ENCODE measurements at regions not wholly inside any gene's neighbourhood (a gene's known extent, or its start where the extent isn't known, plus 50 kb on each side); places are given as distances from the start of the nearest gene placed in this dataset.

DNA sequence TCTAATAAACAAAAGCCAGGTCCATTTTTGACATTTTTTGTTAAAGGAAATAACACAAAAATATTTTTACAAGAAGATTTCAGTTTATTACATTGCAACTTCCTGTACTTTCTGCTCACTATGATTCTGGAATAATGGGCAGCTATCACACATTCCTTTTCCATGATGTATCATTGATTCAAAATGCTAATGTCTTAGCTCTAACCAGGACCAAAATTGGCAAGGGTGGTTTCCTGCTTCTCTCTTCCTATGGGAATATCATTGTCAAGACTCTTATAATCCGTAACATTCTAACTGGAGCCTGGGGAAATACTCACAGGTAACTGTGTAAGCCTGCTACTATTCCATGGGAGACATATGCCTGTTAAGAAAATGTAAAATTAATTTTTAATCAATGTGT is 218.6 kb downstream of the DCAF12L2 start:
- no peak overlapping the region for H3K4me3 ChIP-seq (ENCODE audit: control insufficient read depth, low read depth, low read length)
- no peak for DNase-seq (ENCODE audit: low read depth)
- TF ChIP-seq, protein P1, sequence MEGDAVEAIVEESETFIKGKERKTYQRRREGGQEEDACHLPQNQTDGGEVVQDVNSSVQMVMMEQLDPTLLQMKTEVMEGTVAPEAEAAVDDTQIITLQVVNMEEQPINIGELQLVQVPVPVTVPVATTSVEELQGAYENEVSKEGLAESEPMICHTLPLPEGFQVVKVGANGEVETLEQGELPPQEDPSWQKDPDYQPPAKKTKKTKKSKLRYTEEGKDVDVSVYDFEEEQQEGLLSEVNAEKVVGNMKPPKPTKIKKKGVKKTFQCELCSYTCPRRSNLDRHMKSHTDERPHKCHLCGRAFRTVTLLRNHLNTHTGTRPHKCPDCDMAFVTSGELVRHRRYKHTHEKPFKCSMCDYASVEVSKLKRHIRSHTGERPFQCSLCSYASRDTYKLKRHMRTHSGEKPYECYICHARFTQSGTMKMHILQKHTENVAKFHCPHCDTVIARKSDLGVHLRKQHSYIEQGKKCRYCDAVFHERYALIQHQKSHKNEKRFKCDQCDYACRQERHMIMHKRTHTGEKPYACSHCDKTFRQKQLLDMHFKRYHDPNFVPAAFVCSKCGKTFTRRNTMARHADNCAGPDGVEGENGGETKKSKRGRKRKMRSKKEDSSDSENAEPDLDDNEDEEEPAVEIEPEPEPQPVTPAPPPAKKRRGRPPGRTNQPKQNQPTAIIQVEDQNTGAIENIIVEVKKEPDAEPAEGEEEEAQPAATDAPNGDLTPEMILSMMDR (conservative IDR thresholded peaks at IDR 0.05; ENCODE audit: control insufficient read depth, insufficient read depth, low read depth, low read length), result no peak

DNA sequence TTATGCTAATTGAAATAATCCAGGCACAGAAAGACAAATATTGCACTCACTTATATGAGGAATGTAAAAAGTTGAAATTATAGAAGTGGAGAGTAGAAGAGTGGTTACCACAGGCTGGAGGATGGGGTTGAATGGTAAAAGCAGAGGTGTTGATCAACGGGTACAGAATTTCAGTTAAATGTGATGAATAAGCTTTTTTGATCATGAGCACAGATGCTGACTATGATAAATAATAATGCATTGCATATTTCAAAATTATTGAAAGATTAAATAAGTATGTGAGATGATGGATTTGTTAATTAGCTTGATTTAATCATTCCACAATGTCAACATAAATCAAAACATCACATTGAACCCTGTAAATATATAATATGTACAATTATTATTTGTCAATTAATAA is 213.1 kb downstream of the DCAF12L2 start:
- no peak overlapping the region for H3K4me3 ChIP-seq (ENCODE audit: control insufficient read depth, low read depth, low read length)
- DNase-seq (ENCODE audit: low read depth), result no peak
- TF ChIP-seq, protein P1 (conservative IDR thresholded peaks at IDR 0.05; ENCODE audit: control insufficient read depth, insufficient read depth, low read depth, low read length), result no peak

DNA sequence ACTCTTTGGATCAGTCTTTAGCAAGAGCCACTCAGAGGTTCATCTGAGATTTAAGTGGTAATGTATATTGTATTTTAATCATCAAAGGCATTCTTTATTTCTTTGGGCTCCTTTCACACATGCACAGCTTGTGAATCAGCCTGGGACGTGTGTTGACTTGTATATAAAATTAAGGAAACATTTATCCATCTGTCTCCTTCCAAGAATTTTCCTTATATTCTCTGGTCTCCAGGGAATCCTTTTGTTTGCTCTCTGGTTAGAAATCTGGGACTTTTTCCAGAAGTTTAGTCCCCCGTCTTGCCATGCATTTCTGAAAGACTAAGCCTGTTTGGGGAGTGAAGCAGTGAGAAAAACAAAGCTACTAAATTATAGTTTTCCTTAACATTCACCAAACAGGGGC is 212.3 kb downstream of the DCAF12L2 start:
- H3K4me3 ChIP-seq (ENCODE audit: control insufficient read depth, low read depth, low read length), result no peak overlapping the region
- TF ChIP-seq, protein P1 (conservative IDR thresholded peaks at IDR 0.05; ENCODE audit: control insufficient read depth, insufficient read depth, low read depth, low read length), result no peak
- no peak for DNase-seq (ENCODE audit: low read depth)

DNA sequence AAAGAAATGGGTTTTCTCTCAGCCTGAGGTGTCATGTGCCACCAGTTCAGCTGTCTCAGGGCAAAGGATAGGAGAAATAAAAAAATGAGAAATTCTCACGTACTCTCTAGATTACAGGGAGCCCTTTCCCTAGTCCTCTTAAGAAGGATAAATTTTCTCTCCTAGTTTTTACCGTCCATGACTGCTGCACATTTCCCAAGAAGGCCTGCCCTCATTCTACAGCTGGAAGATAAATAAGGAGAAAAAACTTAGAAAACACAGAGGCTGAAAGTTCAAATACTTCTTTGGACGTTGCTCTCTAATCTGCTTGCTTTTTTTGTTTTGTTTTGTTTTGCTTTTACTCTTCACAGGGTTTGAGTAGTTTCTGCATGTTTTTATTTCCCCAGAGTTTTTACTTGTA is 211.9 kb downstream of the DCAF12L2 start:
- TF ChIP-seq, protein P1 (conservative IDR thresholded peaks at IDR 0.05; ENCODE audit: control insufficient read depth, insufficient read depth, low read depth, low read length), result no peak
- no peak for DNase-seq (ENCODE audit: low read depth)

DNA sequence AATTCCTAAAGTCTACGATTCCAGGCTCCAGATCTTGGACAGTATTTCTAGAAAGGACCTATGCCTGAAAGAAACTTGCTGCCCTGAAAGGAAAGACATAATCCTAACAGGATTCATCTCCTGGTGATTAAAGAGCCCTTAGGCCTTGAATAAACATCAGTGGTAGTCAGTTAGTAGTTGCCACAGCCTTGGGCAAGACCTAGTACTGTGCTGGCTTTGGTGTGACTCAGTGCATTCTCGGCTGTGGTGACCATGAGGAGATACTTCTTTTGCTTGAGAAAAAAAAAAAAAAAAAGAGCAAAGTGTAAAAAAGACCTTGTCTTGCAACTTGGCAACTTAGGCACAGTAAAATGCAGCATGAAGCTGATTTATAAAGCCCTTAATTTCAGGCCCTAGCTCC is 188.2 kb downstream of the DCAF12L2 start:
- no peak for DNase-seq (ENCODE audit: low read depth)
- no peak overlapping the region for H3K4me3 ChIP-seq (ENCODE audit: control insufficient read depth, low read depth, low read length)
- TF ChIP-seq, protein P1 (conservative IDR thresholded peaks at IDR 0.05; ENCODE audit: control insufficient read depth, insufficient read depth, low read depth, low read length), result no peak

More for the DNA sequence above, 211.9 kb downstream of the DCAF12L2 start:
- no peak overlapping the region for H3K4me3 ChIP-seq (ENCODE audit: control insufficient read depth, low read depth, low read length)

DNA sequence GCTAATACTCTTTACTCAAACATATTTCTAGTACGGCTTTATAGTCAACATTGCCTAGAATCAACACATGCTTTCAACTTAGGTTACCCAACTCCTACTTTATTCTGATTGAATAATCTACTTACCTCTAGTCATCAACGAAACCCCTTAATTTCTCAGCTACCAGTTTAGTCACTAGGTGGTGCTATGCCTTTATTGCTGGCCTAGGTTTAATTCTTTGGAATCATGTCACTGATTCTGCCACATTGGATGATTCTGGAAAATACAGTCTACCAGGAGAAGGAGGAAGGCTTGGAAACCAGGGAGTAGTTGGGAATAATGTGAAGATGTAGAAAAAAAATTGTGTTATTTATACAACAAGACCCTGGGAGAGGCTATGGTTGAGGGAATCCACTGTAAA is 167.7 kb downstream of the DCAF12L2 start:
- TF ChIP-seq, protein P1 (conservative IDR thresholded peaks at IDR 0.05; ENCODE audit: control insufficient read depth, insufficient read depth, low read depth, low read length), result peak; percentile 39
- no peak overlapping the region for H3K4me3 ChIP-seq (ENCODE audit: control insufficient read depth, low read depth, low read length)
- peak; percentile 2 for DNase-seq (ENCODE audit: low read depth)

DNA sequence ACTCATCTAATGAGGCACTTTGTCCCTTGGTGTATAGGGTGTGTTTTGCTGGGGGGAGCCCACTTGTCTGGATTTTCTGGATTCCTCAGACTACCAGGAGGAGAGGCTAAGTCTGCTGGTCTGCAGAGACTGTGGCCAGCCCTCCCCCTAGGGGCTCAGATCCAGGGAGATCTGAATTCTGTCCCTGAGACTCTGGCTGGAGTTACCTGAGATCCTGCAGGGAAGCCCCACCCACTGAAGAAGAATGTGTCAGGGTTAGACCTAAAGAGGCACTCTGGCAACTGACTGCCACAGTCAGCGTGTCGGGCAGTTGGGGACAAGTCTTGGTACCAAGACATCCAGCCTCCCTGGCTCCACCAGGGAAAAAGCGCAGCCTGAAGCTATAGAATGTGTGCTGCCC is 138.9 kb downstream of the DCAF12L2 start:
- no peak for DNase-seq (ENCODE audit: low read depth)
- no peak overlapping the region for H3K4me3 ChIP-seq (ENCODE audit: control insufficient read depth, low read depth, low read length)
- TF ChIP-seq, protein P1 (conservative IDR thresholded peaks at IDR 0.05; ENCODE audit: control insufficient read depth, insufficient read depth, low read depth, low read length), result no peak
